CD4-positive, alpha-beta T cell treated with Interleukin-6 for 4 hours (primary cell): ENCODE measurements at regions not wholly inside any gene's neighbourhood (a gene's known extent, or its start where the extent isn't known, plus 50 kb on each side); places are given as distances from the start of the nearest gene placed in this dataset.
"Not testable (repeated sequence)": the region's sequence is repeated elsewhere in the genome, so short reads cannot be mapped to it uniquely, and the experiment has no call there.

Experiments
- DNase-seq: peaks from one replicate; pipeline ENCODE4 v3.0.0-alpha.2; 2020; ENCODE audit warnings: mixed read lengths

DNA sequence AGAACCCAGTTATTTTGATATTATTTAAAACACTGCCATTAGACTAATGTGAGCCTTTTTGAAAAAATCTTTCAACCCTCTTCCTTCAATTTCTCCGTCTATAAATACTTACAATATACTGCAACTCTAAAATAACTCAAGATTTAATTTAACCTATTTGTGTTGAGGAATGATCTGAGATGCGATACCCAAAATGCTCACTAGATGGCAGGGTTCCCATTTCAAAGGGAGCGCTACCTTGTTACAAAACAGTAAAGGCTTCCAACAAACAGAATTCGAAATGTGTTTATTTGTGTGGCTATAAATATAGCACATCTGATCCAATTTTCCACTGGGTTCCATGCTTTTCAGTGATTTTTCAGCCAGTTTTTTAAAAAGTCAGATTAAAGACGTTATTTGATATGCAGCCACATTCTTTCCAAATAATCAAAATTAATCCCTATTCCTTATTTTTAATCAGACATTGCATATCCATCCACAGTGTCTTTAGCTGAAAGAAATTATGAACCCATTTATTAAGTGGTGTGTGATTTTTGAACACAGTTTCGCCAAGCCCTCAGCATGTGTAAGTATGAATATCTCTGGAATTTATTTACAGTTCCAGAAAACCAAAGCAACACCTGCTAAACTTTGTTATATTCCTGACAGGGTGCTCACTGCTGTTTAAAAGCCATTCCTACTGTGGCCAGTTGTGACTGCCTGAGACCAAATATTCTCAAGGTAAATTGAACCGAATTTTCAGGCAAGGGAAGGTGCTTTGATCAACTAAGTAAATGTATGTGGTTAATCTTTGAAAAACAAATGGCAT lies 668.0 kb upstream of the LCORL start:
- DNase-seq = peak; percentile 21

DNA sequence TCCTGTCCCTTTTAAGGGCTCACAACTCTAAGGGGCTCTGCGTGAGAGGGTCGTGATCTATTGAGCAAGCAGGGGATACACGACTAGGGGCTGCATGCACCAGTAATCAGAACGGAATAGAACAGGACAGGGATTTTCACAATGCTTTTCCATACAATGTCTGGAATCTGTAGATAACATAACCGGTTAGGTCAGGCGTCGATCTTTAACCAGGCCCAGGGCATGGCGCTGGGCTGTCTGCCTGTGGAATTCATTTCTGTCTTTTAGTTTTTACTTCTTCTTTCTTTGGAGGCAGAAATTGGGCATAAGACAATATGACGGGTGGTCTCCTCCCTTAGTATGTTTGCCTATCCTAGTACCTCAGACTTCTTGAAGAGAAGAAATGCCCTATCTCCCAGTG lies 666.8 kb upstream of the LCORL start:
- not testable (repeated sequence) for DNase-seq

DNA sequence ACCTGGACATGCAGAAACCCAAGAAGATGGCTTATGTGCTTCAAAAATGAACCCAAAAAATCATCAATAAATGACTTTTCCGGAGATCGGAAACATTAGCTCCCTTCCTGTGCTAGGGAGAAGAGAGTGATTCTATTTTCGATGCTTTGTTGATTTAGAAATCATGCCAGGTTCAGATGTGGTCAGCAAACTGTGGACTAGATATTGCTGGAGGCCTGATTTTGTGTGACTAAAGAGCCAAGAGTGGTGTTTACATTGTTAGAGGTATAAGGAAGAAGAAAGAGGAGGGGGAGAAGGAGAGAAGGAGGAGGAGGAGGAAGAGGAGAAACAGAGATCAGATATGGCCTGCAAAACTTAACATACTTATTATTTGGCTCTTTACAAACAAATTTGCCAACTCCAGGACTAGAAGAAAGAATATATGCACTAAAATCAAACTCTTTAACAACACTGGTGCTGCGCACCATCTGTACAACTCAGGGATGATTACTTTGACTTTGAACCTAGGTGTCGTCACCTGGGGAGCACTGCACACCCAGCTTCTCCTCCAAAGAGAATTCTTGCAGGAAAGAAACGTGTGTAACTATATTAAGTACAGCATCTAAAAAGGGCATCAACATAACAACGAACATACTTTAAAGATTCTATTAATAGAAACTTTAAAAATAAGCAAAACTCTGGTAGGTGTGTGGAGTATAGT lies 664.9 kb upstream of the LCORL start:
- no peak for DNase-seq

DNA sequence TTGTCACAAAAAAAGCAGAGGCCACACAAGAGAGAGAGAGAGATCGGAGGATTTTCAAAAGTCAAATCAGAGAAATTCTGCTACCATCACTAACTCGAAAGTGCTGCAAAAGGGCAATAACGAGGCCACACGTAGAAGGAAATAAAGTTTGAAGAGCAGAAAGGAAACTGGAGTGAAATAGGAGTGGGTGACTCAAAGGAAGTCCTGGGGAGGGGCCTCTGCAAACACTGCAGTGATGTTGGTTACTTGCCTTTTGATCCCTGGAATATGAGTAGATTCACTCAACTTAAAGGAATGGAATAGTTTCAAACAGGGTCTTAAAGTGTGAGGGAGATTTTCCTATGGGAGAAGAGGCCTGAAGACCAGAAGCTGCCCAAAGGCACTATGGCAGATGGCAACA lies 663.4 kb upstream of the LCORL start:
- no peak for DNase-seq

DNA sequence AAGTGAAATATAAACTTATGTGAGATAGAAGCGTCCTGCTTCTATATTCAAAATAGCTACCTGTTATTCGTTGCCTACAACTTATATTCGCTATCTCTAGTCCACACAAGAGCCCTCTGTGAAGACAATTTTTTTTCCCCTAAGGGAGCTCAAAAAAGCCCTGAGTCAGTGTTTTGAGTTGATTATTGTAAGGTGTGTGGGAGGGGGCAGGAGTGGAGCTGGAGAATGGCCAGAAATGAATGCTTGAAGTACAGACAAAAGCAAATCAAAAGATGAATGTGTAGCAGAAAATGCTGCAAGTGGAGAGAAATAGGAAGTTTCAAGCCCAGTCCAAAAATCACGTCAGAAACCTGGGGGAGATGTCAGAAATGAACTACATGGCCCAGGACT lies 655.0 kb upstream of the LCORL start:
- no peak for DNase-seq

DNA sequence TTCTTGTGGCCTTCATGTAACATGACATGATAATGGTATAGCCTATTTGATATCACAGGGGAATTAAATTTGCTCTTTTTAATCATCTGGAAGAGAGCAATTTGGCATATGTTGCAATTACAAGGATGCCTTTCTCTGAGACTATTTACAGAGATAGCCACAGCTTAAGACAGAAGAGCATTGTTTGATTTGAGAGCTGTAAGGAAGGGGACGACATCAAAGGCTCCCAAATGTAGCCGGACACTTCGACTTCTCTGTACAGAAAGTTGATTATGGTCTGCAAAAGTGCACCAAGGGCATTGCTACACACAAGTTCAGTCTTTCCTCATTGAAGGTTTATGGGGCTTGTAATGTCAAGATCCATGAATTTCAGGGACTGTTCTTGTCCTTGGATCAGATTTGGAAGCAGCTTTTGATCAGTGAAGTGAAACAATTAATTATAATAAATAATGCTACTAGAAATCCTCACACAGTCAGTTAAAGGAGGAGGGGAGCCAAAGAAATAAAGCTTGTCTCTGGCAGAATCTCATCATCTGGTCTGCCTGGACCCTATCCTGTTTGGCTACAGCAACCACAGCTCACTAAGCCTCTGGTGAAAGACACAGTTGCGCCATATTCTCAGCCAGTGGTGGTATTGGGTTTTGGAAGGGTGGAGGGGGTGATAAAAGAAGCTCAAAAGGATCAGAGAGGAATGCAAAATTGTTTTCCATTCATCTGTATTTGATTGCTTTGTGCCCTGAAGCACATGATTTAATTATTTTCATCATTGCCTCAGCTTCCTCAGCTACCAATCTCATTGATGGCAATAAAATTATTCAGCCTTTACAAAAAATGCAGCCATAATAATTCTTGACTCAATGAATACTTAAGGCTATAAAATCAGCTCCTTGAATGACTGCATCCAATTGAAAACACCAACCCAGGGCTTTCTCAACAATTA lies 654.3 kb upstream of the LCORL start:
- DNase-seq = no peak

DNA sequence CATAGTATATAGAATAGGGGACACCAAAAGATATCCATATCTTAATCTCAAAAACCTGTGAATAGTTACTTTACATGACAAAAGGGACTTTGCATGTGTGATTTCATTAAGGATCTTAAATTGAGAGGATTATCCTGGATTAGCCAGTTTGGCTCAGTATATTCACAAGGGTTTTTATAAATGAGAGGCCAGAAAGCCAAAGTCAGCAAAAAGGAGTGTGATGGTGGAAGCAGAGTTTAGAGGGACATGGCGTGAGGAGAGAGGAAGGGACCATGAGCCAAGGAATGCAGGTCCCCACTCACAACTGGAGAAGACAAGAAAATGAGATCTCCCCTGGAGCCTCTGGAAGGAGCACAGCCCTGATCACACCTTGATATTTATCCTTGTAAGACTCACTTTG lies 648.5 kb upstream of the LCORL start:
- no peak for DNase-seq

DNA sequence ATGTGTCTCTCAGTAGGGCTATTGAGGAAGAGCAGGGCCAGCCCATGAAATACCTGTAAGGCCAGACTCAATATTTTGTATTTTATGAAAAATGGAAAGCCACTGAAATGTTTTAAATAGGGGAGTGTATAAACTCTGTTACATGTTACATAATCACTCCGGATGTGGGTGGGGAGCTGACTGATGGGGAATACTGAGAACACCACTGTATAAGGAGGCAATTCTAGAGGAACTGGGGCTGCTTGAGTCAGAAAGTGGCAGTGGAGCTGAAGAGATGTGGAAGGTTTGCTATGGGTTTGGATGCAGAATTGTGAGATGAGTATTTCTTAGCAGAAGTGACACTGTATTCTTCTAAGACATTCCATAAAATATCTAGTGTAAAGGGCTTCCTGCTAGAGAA lies 647.8 kb upstream of the LCORL start:
- DNase-seq = no peak

DNA sequence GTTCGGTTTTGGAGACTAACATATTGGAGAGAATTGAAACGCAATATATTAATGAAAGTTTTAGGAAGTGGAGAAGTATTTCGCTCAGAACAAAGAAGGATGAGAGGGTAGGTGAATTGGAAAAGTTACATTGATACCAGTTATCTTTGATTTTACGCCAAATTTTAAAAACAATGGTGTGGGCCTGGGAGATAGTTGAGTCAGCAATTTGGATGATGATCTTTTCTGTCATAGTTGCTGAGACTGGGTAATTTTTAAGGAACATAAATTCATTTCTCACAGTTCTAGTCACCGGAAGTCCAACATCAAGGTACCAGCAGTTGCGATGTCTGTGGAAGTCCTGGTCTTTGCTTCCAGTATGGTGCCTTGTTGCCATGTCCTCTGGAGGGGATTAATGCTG lies 644.8 kb upstream of the LCORL start:
- no peak for DNase-seq

DNA sequence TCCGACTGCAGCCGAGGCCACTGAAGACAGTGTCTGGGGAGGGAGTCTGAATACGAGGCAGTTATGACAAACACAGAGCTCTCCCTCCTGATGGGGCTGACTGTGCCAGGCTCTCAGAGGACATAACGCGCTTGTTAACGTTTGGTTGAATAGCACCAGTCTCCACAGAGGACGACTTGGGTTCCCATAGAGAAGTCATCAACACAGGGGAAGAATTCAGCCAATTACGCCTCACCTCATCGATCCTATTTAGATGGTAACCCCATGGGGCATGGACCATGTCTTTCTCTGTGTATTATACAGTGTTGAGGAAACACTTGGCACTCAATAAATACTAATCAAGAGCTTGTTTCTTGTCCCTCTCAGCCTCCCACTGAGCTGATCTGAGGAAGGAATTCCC lies 642.6 kb upstream of the LCORL start:
- no peak for DNase-seq

DNA sequence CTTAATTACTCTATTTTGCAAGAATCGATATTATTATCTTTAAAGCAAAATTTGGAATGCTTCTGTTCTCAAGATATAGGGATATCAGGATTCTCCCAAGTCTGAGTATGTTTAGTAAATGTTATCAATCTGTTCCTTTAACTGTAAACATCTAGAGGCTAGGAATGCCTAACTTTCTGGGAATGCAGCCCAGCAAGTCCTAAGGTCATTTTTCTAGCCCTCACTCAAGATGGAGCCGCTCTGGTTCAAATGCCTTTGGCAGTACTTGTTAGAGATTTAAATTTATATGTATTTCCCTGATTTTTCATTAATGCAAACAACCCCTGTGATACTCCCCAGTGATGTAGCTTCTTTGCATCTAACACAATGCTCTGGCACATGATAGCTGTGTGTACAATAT lies 623.8 kb upstream of the LCORL start:
- DNase-seq = no peak

DNA sequence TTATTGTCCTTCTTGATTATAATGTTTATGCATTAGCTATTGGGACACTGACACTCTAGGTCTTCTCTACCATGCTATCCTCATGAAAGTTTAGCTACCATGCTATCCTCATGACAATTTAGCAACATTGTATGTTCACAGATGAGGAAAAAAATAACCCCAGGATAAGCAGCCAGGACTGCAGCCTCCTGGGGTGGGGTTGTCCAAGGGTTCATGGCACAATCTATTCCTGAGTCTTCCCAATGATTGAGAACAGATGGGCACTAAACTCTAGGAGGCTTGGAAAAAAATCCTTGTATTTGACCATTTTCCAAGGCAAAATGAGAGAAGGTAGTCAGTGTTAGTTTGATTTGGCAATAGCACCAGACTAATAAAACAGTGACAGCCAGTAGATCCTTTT lies 619.8 kb upstream of the LCORL start:
- no peak for DNase-seq

DNA sequence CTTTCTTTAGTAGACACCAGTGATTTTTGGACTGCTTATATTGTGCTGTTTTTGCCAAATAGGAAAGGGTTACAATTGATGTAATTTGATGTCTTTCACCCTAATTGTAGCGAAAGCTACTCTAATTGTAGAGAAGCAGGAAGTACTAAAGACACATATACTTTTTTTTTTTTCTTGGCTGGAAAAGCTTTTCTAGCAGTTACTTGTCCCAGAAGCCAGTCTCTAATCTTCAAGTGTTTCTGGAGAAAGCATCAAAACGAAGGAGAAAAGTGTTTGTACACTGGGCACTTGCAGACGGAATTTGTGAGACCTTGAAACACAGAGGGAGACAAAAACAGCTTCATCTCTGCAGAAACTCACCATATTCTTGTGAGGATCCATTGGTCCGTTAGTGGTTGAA lies 616.5 kb upstream of the LCORL start:
- DNase-seq = no peak

DNA sequence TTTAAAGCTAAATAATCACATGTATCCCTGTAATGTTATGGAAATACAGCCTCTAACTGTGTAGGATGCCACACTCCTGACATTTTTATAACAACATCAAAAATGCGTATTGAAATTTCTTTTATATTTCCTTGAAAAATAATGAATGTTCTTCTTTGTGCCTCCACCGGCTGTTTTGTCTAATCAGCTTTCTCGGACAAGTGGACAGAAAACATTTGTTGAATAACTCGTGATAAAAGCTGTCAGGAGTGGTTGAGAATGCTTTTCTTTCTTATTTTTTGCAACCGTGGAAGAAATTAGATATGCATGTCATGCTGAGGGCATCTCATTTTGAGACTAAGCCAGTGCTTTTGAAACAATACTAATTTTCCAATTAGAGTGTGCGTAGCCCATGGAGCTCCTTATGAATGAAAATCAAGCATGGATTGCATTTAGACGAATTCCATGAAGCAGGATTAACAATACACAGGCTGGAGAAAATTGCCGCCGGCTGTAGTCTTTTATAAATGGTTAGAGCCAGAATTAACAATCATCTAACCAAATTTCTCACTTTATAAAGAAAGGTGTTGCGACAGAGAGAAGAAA lies 614.5 kb upstream of the LCORL start:
- no peak for DNase-seq

DNA sequence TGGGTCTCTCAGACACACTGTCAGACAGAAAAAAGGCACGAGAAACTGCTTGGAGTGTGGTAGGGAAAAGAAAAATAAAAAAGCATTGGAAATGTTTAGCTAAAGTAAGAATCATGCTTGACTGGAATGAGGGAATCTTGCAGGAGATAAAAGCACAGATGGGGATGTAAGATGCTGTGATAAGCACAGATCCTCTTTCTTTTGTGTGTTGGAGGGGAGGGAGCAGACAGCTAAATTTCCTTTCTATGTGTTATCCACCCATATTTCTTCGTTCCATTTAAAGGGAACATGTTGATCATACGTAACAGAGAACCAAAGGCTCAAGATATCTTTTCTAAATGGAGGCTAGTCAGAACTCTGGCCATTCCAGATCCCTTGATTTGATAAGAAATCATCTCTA lies 614.0 kb upstream of the LCORL start:
- no peak for DNase-seq

DNA sequence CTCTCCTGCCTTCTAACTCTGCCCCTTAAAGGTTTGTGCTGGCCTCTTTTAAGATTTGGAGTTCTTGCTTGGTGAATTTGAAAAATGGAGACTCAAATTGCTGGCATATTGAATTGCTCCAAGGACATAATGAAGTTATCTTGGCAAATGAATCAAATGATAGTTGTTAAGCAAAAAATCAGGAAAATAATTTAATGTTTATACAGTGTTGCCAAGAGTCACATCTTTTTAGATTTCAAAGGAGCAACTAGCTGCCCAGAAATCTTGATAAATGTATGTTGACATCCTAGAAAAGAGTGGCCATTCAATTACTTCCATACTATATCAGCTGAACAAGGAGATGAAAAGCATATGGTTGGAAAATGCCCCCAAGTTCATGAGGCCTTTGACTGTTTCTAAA lies 610.0 kb upstream of the LCORL start:
- DNase-seq = no peak

DNA sequence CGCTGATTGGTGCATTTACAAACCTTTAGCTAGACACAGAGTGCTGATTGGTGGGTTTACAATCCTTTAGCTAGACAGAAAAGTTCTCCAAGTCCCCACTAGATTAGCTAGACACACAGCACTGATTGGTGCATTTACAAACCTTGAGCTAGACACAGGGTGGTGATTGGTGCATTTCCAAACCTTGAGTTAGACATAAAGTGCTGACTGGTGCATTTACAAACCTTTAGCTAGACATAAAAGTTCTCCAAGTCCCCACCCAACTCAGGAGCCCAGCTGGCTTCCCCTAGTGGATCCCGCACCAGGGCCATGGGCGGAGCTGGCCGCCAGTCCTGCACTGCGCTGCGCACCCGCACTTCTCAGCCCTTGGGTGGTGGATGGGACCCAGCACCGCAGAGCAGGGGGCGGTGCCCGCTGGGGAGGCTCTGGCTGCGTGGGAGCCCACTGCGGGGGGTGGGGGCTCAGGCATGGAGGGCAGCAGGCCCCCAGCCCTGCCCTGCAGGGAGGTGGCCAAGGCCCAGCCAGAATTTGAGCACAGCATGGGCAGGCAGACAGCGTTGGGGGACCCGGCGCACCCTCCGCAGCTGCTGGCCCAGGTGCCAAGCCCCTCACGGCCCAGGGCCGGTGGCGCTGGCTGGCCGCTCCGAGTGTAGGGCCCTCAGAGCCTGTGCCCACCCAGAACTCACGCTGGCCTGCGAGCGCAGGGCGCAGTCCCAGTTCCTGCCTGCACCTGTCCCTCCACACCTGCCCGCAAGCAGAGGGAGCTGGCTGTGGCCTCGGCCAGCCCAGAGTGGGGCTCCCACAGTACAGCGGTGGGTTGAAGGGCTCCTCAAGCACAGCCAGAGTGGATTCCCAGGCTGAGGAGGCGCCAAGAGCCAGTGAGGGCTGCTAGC lies 608.9 kb upstream of the LCORL start:
- no peak for DNase-seq

DNA sequence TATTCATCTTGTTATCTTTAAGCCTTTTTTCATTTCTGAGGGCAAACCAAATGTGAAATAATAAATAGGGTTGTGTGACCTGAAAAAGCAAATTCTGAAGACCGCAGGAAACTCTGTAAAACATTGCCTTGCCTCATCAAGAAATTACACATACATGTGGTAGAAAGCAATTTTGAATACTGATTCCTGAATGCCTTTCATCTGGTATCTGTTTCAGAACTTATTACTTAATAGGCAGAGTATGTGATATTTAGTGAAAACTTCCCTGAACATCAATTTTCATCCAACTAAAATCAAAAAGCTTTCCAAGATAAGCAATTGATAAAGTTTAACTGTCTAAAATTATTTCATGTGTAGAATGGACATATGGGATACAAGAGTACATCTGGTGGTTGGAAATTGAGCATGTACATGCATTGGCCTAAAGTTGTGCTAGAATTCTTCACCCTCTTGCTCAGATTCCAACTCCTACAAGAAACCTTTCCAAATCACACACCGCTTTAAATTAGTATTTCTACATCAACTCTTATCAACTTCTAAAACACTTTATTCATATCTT lies 606.0 kb upstream of the LCORL start:
- no peak for DNase-seq

DNA sequence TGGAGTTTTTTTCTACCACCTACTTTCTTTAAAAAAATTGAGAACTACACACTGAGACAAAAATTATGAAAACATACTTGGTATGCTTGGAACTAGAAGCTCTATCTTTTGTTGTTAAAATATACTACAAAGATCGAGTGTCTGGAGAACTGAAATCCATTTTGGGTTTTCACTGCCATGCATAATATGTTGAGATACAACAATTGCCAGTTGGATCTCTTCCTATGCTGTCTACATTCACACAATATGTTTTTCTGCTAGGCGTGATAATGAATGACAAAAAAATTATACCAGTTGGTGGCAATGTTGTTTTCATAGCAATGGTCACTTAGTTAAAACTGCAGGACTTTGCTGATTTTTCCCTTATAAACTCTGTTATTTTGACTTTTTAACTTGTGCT lies 605.4 kb upstream of the LCORL start:
- DNase-seq = no peak

DNA sequence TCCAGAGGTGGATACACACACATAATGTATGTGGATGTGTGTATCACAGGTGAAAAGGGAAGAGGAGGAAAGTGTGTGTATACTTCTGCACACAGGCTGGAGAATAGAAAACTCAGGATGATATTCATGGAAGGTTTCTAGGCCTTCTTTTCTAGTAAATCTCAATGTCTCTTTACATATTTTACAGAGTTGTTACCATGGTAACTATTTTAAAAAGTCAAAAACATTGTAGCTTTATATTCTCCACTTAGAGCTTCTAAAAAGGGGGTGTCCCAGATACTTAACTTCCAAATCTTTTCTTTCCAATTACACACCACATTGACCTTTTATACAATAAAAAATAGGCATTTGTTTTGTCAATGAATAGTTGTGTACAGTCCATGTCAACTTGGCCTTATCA lies 604.8 kb upstream of the LCORL start:
- DNase-seq = no peak

DNA sequence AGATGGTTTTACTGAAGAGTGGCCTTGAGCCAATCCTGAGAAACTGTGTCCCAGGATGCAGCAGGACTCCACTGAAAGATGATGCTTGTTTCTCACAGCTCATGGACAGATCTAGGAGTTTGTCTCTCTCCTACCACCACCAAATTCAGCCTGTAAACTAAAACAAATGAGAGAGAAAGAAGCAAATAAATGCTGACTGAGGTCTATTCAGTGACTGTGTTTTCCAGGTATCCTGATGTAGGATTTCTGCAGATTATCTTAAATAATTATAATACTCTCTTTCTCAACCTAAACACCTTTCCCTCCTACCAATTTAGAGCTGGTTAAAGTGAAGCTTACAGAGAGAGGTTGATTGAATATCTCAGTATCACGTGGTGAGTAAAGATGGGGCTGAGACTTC lies 599.6 kb upstream of the LCORL start:
- DNase-seq = no peak

DNA sequence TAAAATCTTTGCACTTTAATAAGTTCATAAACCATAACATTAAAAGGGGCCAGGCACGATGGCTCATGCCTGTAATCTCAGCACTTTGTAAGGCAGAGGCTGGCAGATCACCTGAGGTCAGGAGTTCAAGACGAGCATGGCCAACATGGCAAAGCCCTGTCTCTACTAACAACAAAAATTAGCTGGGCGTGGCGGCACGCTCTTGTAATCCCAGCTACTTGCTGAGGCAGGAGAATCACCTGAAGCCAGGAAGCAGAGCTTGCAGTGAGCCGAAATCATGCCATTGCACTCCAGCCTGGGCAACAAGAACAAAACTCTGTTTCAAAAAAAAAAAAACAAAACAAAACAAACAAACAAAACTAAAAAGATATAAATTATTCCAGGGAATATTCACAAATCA lies 595.2 kb upstream of the LCORL start:
- DNase-seq = no peak
